RCC 7860 (cell line): ENCODE measurements at regions not wholly inside any gene's neighbourhood (a gene's known extent, or its start where the extent isn't known, plus 50 kb on each side); places are given as distances from the start of the nearest gene placed in this dataset.
"Not testable (repeated sequence)": the region's sequence is repeated elsewhere in the genome, so short reads cannot be mapped to it uniquely, and the experiment has no call there.

Experiments
- DNase-seq: peaks from one replicate; pipeline ENCODE4 v3.0.0-alpha.2; 2015; ENCODE audit warnings: low spot score
- FAIRE-seq: peaks from 2 replicates; lab custom pipeline; 2012; peaks lifted over from hg19 to GRCh38; lab: Jason Lieb, UNC

DNA sequence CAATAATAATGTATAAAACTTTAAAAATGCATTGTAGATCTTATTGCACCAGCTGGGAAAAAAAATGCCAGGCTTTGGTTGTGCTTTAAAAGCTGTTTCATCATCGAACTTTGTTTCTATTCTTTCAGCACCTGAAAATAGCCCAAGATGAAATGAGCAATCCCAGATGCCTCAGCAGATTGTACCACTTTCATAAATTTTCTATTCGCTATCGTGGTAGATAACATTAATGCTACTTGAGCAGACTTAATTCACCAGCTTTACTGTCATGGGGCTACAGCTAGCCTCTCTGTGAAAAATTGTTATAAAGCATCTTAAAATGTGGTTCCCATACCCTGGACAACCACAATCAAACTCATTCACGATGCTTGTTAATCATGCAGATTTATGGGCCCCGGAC lies 599.6 kb upstream of the HS3ST1 start:
- DNase-seq (no peak), FAIRE-seq (no peak)

DNA sequence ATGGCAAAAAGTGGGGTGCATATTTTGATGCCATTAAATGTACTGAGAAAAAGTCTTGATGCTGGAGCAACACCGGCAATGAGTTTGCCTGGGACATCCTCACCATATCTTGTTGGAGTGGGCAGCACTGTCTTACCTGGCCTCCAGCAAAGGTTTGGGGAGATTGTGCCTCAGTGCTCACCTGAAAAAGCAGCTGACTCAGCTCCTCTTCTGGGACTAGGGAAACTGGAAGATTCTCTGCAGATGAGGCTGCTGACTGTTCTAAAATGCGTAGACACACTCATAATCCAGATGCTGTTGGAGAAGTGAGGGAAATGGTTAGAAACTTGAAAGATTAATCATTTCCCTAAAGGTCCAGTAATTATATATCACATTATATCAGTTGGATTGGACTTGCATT lies 593.7 kb upstream of the HS3ST1 start:
- DNase-seq (no peak), FAIRE-seq (no peak)

DNA sequence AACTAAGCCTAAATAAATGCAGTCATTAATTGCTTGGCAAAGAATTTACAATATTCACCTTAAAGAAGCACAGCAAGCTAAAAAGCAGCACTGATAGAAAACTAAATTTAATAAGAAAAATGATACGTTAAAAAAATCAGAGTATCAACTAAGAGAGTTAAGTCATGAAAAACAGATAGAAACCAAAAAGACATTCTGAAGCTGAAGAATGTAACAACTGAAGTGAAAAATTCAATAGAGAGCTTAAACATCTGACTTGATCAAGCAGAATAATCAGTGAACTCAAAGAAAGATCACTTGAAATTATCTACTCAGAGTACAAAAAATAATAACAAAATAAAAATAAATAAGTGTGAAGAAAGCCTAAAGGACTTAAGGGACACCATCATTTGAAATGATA lies 588.0 kb upstream of the HS3ST1 start:
- DNase-seq (no peak), FAIRE-seq (no peak)

DNA sequence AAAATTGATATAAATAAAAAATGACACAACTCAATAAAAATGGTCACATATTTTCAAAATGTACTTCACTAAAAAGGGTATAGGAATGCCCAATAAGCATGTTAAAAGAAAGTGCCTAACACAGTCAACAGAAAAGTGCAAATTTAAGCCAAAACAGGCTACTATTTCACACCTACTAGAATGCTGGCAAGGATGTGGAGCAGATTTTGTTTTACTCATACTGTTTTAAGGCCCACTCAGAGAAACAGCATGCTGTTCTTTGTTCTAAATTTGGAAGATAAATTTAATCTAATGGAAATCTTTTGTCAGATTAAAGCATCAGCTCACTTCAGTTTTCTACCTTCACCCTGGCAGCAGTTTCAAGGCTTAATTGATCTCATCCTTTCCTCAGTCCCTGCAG lies 576.8 kb upstream of the HS3ST1 start:
- FAIRE-seq (no peak), DNase-seq (no peak)

DNA sequence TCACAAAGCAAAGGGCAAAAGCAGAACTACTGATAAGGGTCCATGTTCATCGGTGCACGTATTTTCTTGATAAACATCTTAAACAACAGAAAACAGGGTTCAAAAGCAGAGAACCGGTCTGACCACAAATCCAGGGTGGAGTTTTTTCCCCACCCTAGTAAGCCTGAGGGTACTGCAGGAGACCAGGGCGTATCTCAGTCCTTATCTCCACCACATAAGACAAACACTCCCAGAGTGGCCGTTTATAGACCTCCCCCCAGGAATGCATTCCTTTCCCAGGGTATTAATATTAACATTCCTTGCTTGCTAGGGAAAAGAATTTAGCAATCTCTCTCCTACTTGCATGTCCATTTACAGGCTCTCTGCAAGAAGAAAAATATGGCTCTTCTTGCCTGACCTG lies 567.9 kb upstream of the HS3ST1 start:
- not testable (repeated sequence) for FAIRE-seq, DNase-seq

DNA sequence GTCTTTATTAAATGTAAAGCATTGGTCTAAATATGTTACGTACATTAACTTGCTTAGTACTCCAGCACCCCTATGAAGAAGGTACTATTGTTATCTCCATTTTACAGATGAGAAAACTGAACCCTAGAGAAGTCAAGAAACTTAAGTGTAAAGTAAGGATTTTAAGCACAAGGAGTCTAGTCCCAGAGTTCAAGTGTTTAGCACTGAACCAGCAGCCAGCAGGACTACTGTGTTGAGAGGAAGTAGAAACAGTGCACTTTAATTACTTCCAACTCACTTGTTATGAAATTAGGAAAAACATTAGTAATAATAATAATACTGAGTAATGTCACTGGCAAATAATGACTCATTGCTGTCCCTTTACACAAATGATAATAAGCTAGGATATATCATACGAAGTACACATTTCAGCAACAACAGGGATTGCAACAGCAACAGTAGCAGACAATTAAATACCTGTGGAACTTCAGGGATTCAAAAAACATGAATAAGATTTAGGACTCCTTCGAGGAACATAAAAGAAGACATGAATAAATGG lies 548.1 kb upstream of the HS3ST1 start:
- no peak for DNase-seq
- FAIRE-seq: no peak

DNA sequence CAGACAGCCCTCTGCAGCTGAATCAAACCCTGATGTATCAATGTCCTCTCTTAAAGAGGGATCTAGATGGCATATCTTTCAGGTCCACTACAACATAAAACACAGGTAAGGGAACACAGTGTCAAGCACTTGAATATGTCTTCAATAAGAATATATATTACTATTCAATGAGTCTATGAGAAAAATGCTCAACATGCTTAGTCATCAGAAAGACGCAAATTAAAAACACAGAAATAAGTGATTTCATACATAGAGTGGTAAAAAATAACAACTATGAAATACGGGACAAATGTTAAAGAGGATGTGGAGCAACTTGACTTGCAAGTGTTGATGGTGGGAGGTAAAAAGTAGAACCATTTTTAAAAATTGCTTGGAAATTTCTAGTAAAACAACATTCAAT lies 544.6 kb upstream of the HS3ST1 start:
- FAIRE-seq (no peak), DNase-seq (no peak)

DNA sequence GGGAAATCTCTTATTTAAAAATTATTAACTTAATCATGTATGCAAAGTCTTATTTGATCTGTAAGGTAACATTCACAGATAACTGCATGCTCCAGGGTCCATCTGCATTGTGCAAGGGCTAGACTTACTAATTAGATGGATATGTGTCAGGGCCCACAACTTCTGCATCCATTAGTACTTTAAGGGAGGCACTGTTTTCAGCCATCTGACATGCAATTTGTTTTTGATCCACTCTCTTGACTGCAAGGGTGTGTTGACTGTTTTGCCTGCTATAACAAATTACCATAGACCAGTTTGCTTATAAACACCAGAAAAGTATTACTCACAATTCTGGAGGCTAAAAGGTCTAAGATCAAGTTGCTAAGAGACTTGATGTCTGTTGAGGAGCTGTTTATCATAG lies 542.1 kb upstream of the HS3ST1 start:
- no peak for FAIRE-seq
- DNase-seq: no peak

DNA sequence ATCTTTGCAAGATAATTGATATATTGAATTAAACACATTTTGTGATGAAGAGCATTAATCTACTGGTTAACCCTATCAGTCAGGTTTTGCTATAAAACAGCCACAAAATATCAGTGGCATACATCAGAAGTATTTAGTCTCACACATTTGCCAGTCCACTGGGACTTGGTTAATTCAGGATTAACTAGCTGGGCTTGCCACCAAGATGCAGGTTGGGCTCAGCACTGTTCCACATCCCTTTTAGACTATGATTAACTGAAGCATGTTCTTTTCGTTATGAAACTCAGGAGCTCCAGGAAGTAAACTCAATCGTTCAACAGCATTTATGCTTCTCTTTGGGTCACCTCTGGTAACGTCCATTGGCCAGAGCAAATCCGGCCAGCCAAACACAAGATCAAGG lies 538.1 kb upstream of the HS3ST1 start:
- FAIRE-seq (no peak), DNase-seq (no peak)

DNA sequence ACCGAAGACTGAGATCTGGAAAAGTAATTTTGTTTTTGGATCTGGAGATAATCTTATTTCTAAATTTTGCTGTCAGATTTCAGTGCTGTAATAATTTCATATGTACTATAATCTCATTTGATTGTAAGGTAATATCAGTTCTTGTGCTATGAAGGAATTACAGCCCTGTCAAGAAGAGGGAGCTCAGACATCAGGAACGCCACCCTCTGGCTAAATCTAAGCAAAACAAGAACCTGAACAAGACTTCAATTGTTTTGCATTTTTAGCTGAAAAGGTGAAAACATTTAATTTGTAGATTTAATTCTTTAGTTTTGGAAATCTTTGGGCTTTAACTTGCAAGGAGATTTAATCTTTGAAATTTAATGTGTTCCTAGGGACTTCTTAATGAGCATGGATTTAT lies 525.4 kb upstream of the HS3ST1 start:
- DNase-seq (no peak), FAIRE-seq (no peak)

DNA sequence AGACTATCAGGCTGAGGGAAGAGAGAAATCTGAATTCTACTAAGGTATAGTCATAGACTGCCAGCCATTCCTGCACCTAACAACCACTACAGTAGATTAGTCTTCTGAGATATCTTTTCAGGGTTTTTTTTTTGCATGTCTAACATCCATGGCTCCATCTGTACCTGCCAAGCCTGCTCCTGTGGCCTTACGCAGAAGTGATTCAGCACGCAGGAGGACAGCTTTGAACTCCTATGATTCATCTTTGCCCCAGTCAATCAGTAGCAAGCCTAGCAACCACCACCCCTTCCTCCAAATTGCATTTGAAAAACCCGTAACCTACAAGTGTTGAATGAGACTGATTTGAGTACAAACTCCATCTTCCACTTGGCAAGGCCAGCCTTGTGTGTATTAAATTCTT lies 520.7 kb upstream of the HS3ST1 start:
- no peak for FAIRE-seq
- DNase-seq: no peak

DNA sequence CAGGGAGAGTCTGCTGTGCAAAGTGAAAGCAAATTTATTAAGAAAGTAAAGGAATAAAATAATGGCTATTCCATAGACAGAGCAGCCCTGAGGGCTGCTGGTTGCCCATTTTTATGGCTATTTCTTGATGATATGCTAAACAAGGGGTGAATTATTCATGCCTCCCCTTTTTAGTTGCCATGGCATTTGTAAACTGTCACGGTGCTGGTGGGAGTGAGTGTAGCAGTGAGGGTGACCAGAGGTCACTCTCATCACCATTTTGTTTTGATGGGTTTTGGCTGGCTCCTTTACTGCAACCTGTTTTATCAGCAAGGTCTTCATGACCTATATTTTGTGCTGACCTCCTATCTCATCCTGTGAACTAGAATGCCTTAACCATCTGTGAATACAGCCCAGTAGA lies 518.9 kb upstream of the HS3ST1 start:
- DNase-seq, FAIRE-seq: not testable (repeated sequence)

DNA sequence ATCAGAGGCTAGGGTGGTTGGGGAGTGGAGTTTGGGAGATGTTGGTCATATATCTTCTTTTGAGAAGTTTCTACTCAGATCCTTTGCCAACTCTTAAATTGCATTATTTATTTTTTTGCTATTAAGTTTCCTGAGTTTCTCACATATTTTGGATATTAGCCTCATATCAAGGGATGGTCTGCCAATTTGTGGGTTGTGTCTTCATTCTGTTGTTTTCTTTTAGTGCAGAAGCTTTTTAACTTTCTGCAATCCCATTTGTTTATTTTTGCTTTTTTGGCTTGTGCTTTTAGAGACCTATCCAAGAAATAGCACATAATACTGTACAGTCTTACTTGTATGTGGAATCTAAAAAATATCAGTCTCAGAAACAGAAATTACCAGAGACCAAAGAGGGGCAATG lies 509.2 kb upstream of the HS3ST1 start:
- no peak for FAIRE-seq

DNA sequence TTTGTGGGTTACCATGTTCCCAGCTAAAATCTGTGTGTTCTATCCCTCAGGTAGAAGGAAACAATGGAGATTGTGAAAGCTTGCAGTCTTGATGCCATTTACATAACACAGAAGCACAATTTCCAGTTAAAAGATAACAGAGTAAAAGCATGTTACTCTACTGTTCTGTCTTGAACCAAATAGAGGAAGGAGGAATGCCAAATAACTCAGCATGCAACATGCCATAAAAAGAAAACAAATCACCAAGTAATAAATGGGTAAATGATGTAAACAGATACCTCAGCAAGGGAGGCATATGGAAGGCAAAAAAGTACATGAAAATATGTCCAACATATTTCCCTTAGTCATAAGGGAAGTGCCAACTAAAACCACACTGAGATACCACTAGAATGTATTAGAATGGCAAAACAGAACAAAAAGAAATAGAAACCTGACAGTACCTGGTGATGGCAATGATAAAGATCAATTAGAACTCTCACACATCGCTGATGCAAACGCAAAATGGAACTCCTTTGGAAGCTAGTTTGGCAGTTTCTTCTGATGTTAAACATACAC lies 502.6 kb upstream of the HS3ST1 start:
- FAIRE-seq: no peak
- no peak for DNase-seq

More for the DNA sequence above, 509.2 kb upstream of the HS3ST1 start:
- DNase-seq: no peak

DNA sequence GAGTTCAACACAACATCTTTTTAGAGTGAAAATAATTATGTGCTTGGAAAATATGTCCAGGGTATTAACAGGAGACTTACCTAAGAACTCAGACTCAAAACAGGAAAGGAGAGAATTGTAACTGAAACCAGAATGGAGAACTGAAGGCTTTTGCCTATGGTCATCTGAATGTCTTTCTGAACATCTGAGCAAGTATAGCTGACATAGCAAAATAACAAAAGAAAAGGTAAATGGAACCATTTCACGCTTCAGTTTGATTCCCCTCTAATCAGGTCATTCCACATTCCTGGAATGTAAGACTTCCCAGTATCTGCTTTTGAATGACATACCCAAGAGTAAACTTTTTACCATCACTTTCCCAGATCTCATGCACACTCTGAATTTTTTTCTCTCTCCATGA lies 500.4 kb upstream of the HS3ST1 start:
- FAIRE-seq (no peak), DNase-seq (no peak)

DNA sequence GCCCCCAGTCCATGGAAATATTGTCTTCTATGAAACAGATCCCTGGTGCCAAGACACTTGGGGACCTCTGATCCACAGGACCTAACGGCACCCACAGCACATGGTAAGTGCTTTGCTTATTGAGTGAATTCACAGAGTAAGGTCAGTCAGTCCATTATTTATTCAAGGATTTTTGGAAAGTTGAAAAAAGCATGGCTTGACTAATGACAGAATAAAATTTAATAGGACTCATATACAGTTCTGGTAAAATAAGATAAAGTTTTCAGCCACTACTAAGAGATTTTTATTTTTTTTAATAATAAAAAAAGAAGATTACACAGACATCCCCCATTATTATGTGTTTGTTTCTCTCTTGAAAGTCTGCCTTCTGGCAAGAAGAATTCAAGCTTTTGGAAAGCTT lies 490.6 kb upstream of the HS3ST1 start:
- DNase-seq (no peak), FAIRE-seq (no peak)

DNA sequence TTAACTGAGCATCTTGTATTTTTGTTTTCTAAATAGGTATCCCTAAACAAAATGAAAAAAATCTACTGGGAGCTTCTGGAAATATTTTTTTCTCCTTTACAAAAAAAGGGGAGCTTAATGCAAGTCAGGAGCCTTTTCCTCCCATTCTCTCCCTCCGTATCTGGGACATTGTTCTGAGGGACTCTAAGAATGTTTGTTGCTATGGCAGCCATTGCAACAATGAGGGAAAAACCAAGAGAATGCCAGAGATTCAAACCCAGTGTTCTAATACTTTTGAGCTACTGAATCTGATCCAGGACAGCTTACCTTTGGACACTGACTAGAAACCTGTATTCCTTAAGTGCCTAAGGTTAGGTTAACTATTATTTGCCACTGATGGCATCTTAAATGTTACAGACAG lies 485.7 kb upstream of the HS3ST1 start:
- FAIRE-seq (no peak), DNase-seq (no peak)

DNA sequence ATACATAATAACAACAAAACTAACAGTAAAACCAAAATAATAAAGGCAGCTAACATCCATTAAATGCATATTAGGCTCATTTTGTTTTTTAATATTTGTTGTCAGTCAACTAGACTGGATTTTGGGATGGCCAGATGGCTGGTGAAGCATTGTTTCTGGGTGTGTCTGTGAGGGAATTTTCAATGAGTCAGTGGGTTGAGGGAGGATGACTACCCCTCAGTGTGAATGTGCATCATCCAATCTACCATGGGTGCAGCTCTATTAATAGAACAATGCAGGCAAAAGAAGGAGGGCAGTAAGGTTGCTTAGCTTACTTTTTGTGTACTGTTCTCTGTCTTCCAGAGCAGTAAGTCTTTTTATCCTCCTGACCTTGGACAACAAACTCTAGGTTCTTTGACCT lies 484.2 kb upstream of the HS3ST1 start:
- no peak for FAIRE-seq
- DNase-seq: no peak

DNA sequence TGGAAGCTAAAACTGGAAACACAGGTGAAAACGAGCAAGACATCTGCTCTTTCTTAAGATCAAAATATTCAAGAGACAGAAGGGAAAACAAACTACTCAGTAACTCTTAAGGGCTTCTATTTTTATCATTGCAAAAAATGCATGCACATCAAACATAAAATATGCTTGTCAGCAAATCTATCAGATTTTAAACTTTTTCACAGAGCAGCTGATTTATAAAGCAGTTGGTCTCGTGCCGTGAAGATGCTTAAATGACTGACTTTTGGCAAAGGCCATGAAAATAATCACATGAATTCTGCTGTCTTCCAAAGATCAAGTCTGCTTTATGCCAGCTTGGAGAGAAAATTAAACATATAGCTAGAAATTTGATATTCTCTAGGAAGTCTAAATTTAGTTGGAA lies 482.1 kb upstream of the HS3ST1 start:
- FAIRE-seq (no peak), DNase-seq (no peak)

DNA sequence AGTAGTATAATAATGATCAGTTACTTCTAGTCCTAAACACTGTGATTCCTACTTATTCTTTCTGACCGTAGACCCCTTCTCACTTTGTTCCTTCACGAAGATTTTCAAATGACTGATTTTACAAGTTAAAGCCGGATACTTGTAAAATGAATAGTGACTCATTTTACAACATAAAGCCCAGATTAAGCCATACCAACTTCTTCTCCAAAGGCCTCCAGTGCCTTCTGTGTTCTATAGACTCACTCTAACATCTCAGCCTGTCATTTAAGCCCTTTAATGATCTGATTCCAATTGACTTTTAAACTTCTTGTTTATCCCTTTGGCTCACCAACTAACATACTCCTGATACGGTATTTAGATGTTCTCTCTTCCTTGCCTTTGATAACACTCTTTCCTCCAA lies 480.0 kb upstream of the HS3ST1 start:
- DNase-seq (no peak), FAIRE-seq (no peak)

DNA sequence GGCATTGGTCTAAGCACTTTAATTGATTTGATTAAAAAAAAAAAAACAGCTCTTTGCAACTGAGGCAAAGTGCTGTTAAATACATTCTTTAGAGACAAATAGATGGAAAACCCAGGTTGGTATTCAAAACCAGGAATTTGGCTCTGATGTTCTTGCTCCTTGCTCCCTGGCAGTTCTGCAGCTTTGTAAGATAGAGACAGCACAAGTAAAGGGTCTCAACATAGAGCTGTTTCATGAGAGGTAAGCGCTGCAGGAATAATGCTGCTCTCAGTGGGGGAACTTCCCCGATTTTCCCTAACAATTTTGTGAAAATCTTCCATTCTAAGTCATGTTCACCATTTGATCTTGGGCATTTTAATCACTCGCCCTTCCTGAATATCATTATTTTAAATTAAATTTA lies 479.5 kb upstream of the HS3ST1 start:
- FAIRE-seq (no peak), DNase-seq (no peak)

DNA sequence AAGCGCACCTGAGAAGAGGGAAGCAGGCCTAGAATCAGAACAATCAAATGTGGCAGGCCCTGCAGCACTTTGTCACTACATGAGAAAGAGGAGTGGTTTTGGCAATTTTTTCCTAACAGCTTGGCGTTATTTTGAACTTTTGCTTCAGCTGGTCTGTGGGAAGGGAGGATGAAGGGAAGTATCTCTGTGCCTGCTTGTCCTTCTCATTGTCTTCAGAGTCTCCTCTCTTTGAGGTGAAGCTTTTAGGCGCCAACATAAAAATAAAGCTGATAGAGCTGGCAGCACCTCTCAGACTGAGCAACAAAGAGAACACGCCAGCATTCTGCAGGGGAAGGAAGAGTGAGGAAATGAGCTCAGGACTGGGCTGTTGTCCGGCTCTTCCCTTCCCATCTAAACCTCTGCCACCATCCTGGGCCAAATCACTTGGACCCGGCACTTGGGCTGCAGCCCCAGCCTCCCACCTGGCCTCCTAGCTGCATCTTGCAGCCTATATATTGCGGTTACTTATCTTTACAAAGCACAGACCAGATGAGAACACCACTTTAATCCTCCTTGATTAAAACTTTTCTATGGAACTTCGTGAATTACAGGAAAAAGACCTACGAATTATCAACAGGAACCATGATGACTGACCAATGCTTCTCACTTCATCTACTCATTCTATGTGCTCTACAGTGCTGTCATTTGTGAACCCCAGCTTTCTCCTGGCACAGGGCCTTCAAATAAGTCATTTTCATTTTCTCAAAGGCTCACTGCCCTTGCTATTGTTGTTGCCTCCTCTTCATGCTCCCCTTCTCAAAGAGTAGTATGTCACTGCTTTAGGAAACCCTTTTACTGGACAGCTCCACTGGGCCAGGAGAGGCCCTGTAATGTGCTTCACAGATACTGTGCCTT lies 476.4 kb upstream of the HS3ST1 start:
- FAIRE-seq: no peak
- no peak for DNase-seq
